SH-SY5Y (cell line): ENCODE measurements at regions not wholly inside any gene's neighbourhood (a gene's known extent, or its start where the extent isn't known, plus 50 kb on each side); places are given as distances from the start of the nearest gene placed in this dataset.

Experiments used
- GATA2 ChIP-seq: IDR thresholded peaks from 2 replicates; pipeline ENCODE4 v1.6.1; 2011; ENCODE audit warnings: mild to moderate bottlenecking, low read depth, low read length
- GATA3 ChIP-seq: IDR thresholded peaks from 2 replicates; pipeline ENCODE4 v1.6.1; 2011; ENCODE audit warnings: low read depth, mild to moderate bottlenecking, low read length, moderate library complexity

- no peak for TF ChIP-seq GATA2
- no peak for TF ChIP-seq GATA3
These were observed 263.1 kb downstream of the LRIG3 start for GRCh38 chr12:58657190-58657589.
